Activated CD4-positive, alpha-beta T cell treated with anti-CD3 and anti-CD28 coated beads, Interleukin-2, Interleukin-4, amounts not matched to agents 100 ng/mL and 50 ng/mL, durations not matched to agents 16 hours and 8 hours (primary cell): ENCODE measurements at regions not wholly inside any gene's neighbourhood (a gene's known extent, or its start where the extent isn't known, plus 50 kb on each side); places are given as distances from the start of the nearest gene placed in this dataset.
"Not testable (repeated sequence)": the region's sequence is repeated elsewhere in the genome, so short reads cannot be mapped to it uniquely, and the experiment has no call there.

ENCODE experiments used
- DNase-seq: peaks from one replicate; pipeline ENCODE4 v3.0.0-alpha.2; 2020; ENCODE audit warnings: low spot score

DNA sequence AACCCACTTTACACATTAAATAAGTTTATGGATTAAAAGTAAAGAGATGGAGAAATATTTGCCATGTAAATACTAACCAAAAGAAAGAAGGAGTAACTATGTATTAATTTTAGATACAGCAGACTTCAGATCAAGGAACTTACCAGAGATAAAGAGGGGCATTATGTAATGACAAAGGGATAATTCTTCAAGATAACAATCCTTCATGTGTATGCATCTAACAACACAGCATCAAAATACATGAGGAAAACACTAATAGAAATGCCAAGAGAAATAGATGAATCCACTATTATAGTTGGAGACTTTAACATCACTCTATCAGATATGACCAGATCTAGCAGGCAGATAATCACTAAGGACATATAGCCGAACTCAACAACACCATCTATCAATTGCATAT, 149.8 kb upstream of the ANKRD55 start:
- no peak for DNase-seq

DNA sequence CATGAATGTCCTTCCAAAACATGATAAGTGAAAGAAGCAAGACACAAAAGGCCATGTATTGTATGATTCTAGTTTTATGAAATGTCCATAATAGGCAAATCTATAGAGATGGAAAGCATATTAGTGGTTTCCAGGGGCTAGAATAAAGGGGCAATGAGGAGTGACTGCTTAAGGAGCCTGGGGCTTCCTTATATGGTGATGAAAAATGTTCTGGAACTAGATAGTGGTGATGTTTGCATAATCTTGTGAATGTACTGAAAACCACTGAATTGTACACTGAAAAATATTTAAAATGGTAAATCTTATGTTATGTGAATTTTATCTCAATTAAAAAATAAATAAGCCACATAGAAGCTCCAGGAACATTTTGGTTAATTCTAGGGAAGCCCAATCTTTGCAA, 144.4 kb upstream of the ANKRD55 start:
- no peak for DNase-seq

DNA sequence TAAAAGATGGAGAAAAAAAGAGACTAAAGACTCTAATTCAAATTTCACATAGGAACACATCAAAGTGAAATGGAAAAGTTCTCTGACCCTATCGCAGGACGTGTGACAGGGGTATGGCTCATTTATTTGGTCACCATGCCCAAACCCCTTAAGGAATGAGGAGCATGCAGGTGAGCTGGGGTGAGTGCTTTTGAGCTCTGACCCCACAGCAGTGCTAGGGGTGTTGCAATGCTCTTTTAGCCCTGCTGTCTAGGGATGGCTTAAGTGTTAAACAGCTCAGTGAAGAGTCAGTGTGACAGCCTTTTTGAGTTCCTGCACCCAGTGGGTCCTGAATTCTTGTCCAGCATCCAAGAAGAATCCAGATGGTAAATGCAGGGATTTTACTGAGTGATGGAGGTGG, 143.0 kb upstream of the ANKRD55 start:
- no peak for DNase-seq

DNA sequence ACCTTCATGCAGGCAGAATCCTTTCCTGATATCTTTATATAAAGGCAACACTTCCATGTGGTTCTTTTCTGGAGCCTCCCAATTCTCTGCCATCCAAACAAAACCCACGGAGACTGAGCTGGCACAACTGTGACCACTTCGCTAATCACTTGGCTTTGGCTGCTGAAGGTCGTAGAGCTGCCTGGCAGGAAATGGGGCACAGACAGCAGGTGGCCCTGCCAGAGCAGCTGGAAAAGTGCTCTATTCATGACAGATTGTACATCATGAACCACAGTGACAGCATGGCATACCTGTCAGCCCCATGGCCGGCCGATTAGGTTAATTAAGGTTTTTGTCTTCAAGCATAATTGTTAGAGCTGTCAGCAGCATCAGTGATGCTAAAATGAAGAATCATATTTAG, 141.9 kb upstream of the ANKRD55 start:
- no peak for DNase-seq

- not testable (repeated sequence) for DNase-seq
Observed at GRCh38 chr5:56372491-56372890, 139.4 kb upstream of the ANKRD55 start.

- DNase-seq, result no peak
Observed at GRCh38 chr5:56369361-56369811, 136.3 kb upstream of the ANKRD55 start.

DNA sequence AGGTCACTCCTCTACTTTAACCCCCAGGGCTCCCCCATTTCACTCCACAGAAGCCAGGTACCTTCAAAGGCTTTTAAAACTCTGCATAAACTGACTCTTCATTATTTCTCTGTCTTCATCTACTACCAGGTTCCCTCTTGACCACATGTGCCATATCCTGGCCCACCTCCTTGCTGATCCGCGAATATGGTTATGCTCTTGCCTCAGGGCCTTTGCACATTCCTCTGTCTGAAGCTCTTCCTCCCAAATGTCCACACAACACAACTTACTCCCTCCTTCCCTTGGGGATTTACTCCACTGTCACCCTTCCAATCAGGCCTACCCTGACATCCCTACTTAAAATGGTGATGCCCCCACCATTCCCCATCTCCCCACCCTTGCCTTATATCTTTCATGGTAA, 134.6 kb upstream of the ANKRD55 start:
- DNase-seq, result no peak

DNA sequence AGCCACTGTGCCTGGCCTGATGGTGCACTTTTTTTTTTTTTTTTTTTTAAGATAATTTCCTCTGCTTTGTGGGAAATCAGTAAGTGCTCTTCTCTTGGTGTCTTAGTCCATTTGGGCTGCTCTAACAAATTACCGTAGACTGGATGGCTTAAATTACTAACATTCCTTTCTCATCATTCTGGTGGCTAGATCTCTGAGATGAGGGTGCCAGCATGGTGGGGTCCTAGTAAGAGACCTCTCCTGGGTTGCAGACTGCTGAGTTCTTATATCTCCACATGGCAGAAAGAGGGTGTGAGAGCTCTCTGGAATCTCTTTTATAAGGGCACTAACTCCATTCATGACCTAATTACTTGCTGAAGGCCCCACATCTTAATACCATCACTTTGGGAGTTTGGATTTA, 133.9 kb upstream of the ANKRD55 start:
- no peak for DNase-seq

DNA sequence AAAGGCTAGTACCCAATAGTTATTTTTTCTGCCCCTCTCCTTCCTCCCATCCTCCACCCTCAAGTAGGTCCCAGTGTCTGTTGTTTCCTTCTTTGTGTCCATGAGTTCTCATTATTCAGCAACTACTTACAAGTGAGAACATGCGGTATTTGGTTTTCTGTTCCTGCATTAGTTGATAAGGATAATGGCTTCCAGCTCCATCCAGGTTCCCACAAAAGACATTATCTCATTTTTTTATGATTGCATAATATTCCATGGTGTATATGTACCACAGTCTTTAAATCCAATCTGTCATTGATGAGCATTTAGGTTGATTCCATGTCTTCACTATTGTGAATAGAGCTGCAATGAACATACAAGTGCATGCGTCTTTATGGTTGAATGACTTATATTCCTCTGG, 128.3 kb upstream of the ANKRD55 start:
- no peak for DNase-seq

DNA sequence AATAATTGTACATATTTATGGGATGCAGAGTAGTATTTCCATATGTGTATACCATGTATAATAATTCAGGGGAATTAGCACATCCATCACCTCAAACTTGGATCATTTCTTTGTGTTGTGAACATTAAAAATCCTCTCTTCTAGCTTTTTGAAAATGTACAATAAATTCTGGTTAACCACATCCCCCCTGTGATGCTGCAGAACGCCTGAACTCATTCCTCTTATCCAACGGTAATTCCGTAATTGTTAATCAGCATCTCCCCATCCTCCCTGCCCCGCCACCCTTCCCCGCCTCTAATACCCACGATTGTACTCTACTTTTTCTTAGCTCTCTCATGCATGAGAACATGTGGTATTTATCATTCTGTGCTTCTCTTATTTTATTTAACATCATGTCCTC, 127.7 kb upstream of the ANKRD55 start:
- no peak for DNase-seq

GRCh38 chr5:56359809-56360685, 126.9 kb upstream of the ANKRD55 start:
- no peak for DNase-seq

DNA sequence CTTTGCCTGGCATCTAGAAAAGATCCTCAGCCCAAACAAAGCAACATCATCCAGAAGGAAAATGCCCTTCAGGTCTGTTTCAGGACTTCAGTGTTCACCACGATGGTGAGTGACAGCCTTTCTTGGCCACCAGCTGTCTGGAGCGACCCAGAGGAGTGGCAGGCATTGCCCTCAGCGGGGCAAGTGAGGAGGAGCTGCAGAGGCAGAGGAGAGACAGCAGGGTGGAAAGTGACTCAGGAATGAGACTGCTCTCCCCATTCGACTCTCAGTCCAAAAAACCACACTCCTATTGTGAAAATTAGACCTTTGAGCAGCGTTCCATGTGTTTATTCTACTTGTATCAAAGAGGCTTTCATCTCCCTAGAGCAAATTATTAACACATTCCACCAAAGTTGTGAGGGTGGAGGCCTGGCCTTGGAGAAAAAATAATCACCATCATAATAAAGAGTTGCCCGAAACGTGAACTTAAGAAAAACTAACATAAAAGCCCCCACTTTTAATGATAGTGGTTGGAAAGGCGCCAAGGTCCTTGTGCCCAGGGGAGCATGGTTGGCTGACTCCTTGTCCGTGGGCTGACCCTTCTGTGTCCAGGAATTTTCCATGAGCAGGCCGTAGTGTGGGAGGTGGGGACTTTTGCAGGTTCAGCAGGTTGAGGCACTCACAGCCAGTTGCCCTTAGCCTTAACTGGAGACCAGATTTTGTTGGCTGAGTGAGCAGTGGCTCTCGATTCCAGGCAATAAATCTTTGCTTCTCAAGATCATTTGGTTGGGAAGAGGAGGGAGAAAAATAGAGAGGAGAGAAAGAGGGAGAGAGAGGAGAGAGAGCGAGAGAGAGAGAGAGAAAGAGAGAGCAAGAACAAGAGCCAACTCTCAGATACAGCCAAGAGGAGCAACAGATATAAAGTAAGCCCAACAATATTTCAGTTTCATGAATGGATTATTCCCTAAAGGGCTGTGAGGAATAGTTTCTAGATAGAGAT, 125.9 kb upstream of the ANKRD55 start:
- no peak for DNase-seq

GRCh38 chr5:56358046-56358445, 124.9 kb upstream of the ANKRD55 start:
- no peak for DNase-seq

DNA sequence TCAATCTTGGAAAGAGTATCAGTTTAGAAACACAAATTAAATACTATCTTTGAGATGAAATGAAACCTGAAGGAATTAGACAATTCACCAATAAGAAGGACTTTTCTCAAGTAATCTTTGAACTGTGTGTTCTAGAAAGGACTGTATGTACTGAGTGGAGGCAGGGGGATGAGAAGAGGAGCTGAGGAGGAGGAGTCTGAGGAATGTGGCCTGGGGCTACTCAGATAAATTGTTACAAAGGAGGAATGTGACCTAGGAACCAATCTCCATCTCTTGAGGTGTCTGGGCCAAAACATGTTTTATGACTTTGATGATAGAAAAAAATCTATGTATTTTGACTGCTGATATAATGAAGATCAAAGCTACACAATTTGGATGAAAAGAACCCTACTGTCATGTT, 124.3 kb upstream of the ANKRD55 start:
- no peak for DNase-seq

GRCh38 chr5:56356836-56357160, 123.7 kb upstream of the ANKRD55 start:
- no peak for DNase-seq

DNA sequence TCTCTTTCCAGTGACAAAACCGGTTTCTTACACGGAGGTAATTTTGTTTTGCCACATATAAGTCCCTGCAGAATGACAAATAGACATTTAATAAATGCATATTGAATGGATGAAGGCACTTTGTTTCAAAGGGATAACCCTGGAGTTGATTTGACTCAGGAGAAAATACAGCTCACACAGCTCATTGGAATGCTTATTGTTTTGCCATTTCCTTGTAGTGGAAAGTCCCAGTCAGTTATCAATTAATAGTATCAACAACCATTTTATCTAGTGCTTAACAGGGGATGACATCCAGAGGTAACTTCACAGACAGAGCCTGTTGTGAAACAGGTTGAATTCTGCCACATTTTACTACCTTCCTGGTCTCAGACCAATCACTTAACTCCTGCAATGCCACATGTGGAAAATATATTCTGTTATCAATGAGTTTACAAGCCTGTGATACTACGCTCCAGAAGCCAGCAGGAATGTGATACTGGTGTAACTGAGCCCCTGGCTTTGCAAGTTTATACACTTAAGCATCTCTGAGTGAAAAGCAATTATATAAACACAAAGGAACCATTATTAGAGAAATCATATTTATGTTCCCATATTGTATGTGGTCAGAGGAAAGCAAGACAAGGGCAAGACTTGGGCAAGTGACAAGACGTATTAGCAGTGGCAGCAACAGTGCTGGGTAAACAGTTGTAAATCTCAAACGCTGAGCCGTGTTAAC, 123.1 kb upstream of the ANKRD55 start:
- no peak for DNase-seq

DNA sequence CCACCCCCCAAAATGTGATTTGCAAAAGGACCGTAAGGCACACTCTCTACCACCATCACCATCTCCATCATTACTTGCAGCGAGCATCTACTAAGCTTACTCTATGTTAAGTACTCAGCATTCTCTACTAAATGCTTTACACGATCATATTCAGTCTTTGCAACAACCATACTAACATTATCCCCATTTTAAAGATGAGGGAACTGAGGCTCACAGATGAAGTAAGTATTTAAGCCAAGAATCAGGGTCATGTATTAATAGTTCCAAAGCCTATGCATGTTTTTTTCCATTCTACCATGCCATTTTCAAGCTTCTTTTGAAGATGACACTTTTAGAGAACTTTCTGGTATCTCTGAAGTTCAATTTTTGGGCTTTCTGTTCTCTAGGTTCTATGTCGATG, 121.7 kb upstream of the ANKRD55 start:
- DNase-seq, result no peak

- DNase-seq, result no peak
Observed at GRCh38 chr5:56352808-56353590, 119.9 kb upstream of the ANKRD55 start.

- DNase-seq, result no peak
Observed at GRCh38 chr5:56350597-56351170, 117.6 kb upstream of the ANKRD55 start.

DNA sequence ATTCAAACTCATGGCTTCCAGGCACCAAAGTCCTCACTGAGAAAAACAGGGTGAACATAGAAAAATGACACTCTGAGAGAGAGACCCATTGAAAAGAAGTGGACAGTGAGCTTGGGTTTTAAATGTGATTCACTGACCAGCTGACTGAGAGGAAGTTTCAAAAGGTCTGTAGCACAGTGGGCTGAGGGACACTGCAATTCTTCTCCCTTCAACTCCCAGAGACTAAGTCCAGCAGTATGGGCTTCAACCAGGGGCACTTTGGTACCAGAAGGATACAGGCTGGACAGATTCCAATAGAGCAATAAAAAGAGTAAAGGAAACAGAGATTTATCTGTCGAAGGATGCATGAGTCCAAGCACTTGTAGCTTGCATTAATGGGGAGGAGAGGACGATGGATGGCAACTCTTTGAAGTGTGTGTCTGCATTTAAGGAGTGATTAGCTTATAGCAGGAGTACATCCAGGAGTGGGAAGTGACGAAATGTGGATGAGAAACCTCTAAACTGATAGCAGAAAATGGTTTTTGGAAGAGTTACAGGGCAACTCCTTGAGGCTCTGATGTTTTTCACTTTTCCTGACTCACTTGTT, 117.0 kb upstream of the ANKRD55 start:
- DNase-seq, result no peak

- DNase-seq, result no peak
Observed at GRCh38 chr5:56349461-56349860, 116.3 kb upstream of the ANKRD55 start.
